A549 (cell line): ENCODE measurements at regions not wholly inside any gene's neighbourhood (a gene's known extent, or its start where the extent isn't known, plus 50 kb on each side); places are given as distances from the start of the nearest gene placed in this dataset.

ENCODE experiments used
- ATAC-seq, 2 experiments: fragments of 200-7000 bp in 1 of 2; fragments of >200 bp in 1 of 2; cut with Nextera tagmentation in 1 of 2; cut with Tn5 transposase in 1 of 2; 3 replicates each; pipeline versions ENCODE4 v1.8.0 to v1.9.1; 2018 to 2020; ENCODE audit warnings: mild to moderate bottlenecking in 1 of 2, moderate library complexity in 1 of 2
- CTCF ChIA-PET: fragments of 300-600 bp; sonication (Branson Sonifier 250); formaldehyde crosslinking; extraction: SDS; loops from one replicate; lab custom pipeline; 2021; ENCODE audit warnings: antibody characterized with exemption, inconsistent platforms; lab: Yijun Ruan, JAX
- POLR2A ChIA-PET: fragments of 350-600 bp; formaldehyde crosslinking; extraction: SDS; loops from one replicate; lab custom pipeline; 2021; ENCODE audit warnings: antibody characterized with exemption, inconsistent platforms; lab: Yijun Ruan, JAX
- DNase-seq, 2 experiments: peaks; one replicate each; pipeline versions ENCODE4 v3.0.0 to v3.0.0-alpha.2; 2011 to 2016; ENCODE audit warnings: low read depth in 1 of 2, low spot score in 1 of 2
- FAIRE-seq: peaks from 2 replicates; lab custom pipeline; 2011; peaks lifted over from hg19 to GRCh38; lab: Jason Lieb, UNC
- H3K27ac ChIP-seq, 2 experiments: fragments of >200 bp; sonication (Bioruptor Twin); formaldehyde crosslinking; 3 replicates each; pipeline ENCODE4 v1.5.1; 2016 to 2017
- H3K4me1 ChIP-seq: fragments of >200 bp; sonication (Bioruptor Twin); formaldehyde crosslinking; 3 replicates; pipeline ENCODE4 v1.6.1; 2016
- H3K4me2 ChIP-seq: fragments of >200 bp; sonication (Bioruptor Twin); formaldehyde crosslinking; 3 replicates; pipeline ENCODE4 v1.6.1; 2016
- H3K4me3 ChIP-seq: fragments of >200 bp; sonication (Bioruptor Twin); formaldehyde crosslinking; 3 replicates; pipeline ENCODE4 v1.5.1; 2016
- H3K9me3 ChIP-seq: fragments of >200 bp; sonication (Bioruptor Twin); formaldehyde crosslinking; 3 replicates; pipeline ENCODE4 v1.6.1; 2016
- BHLHE40 ChIP-seq: IDR thresholded peaks from 2 replicates; pipeline ENCODE4 v1.6.1; 2012; ENCODE audit warnings: low read depth, low read length, inconsistent platforms
- CHD4 ChIP-seq: fragments of 200-600 bp; sonication (generic); IDR thresholded peaks from 2 replicates; pipeline ENCODE4 v1.6.1; 2016; ENCODE audit warnings: antibody characterized with exemption, mild to moderate bottlenecking, borderline replicate concordance
- CTCF ChIP-seq: fragments of >200 bp; sonication (Bioruptor Twin); formaldehyde crosslinking; IDR thresholded peaks from 3 replicates; pipeline ENCODE4 v1.5.1; 2016
- FOXS1 ChIP-seq: fragments of 250-450 bp; sonication (Bioruptor Pico); IDR thresholded peaks from 2 replicates; pipeline ENCODE4 v1.5.0; 2020; ENCODE audit warnings: mild to moderate bottlenecking, moderate library complexity
- GATA3 ChIP-seq: IDR thresholded peaks from 2 replicates; pipeline ENCODE4 v1.6.1; 2012; ENCODE audit warnings: borderline replicate concordance
- HMGXB4 ChIP-seq: fragments of 250-450 bp; sonication (Bioruptor Pico); IDR thresholded peaks from 2 replicates; pipeline ENCODE4 v1.5.0; 2021; ENCODE audit warnings: mild to moderate bottlenecking, moderate library complexity, borderline replicate concordance
- HOXA7 ChIP-seq: fragments of 250-450 bp; sonication (Bioruptor Pico); IDR thresholded peaks from 2 replicates; pipeline ENCODE4 v1.5.0; 2020; ENCODE audit warnings: mild to moderate bottlenecking, moderate library complexity
- HOXB5 ChIP-seq: fragments of 250-450 bp; sonication (Bioruptor Pico); IDR thresholded peaks from 2 replicates; pipeline ENCODE4 v1.5.0; 2020; ENCODE audit warnings: mild to moderate bottlenecking, moderate library complexity
- JUN ChIP-seq, 2 experiments: fragments of >200 bp; sonication (Bioruptor Twin); formaldehyde crosslinking; IDR thresholded peaks; 2 replicates in 1 of 2; 3 replicates in 1 of 2; pipeline ENCODE4 v1.6.1; 2016 to 2017
- KDM5A ChIP-seq: fragments of 200-600 bp; sonication (generic); IDR thresholded peaks from 2 replicates; pipeline ENCODE4 v1.6.1; 2016; ENCODE audit warnings: antibody characterized with exemption, mild to moderate bottlenecking
- MAFK ChIP-seq: fragments of 450-650 bp; IDR thresholded peaks from 2 replicates; pipeline ENCODE4 v1.6.1; 2014; ENCODE audit not compliant: partially characterized antibody
- MAZ ChIP-seq: fragments of 150-350 bp; IDR thresholded peaks from 2 replicates; pipeline ENCODE4 v1.6.1; 2014; ENCODE audit warnings: antibody characterized with exemption, low read depth, low read length, borderline replicate concordance
- MYC ChIP-seq: IDR thresholded peaks from 2 replicates; pipeline ENCODE4 v1.6.1; 2012; ENCODE audit warnings: mild to moderate bottlenecking, inconsistent platforms, low read length, improper control_type of control experiment, borderline replicate concordance
- NR3C1 ChIP-seq: fragments of >200 bp; sonication (Bioruptor Twin); formaldehyde crosslinking; IDR thresholded peaks from 3 replicates; pipeline ENCODE4 v1.6.1; 2017
- POLR2AphosphoS2 ChIP-seq: conservative IDR thresholded peaks from 2 replicates; pipeline ENCODE4 v1.6.1; 2012; ENCODE audit warnings: low read length, improper control_type of control experiment, inconsistent platforms
- RAD21 ChIP-seq, 2 experiments: fragments of >200 bp in 1 of 2; sonication (Bioruptor Twin) in 1 of 2; formaldehyde crosslinking in 1 of 2; IDR thresholded peaks in 1 of 2; conservative IDR thresholded peaks in 1 of 2; 2 replicates in 1 of 2; 3 replicates in 1 of 2; pipeline ENCODE4 v1.6.1; 2012 to 2018; ENCODE audit warnings: inconsistent platforms in 1 of 2
- REST ChIP-seq: fragments of 200-600 bp; sonication (generic); IDR thresholded peaks from 2 replicates; pipeline ENCODE4 v1.6.1; 2016; ENCODE audit warnings: antibody characterized with exemption, mild to moderate bottlenecking, moderate library complexity
- RFX5 ChIP-seq: fragments of 450-650 bp; IDR thresholded peaks from 2 replicates; pipeline ENCODE4 v1.7.1; 2014; ENCODE audit warnings: antibody characterized with exemption, mild to moderate bottlenecking, moderate library complexity
- TFCP2L1 ChIP-seq: fragments of 250-450 bp; sonication (Bioruptor Pico); IDR thresholded peaks from 2 replicates; pipeline ENCODE4 v1.5.0; 2021; ENCODE audit warnings: mild to moderate bottlenecking
- TP53 ChIP-seq: fragments of 250-450 bp; sonication (Bioruptor Pico); IDR thresholded peaks from 2 replicates; pipeline ENCODE4 v1.5.0; 2021; ENCODE audit warnings: mild to moderate bottlenecking, moderate library complexity
- ZSCAN20 ChIP-seq: fragments of 250-450 bp; sonication (Bioruptor Pico); IDR thresholded peaks from 2 replicates; pipeline ENCODE4 v1.8.0; 2022; ENCODE audit warnings: mild to moderate bottlenecking, moderate library complexity
- WGBS: methylation state at CpG from one replicate; pipeline ENCODE4 v1.1.6; 2017; ENCODE audit errors: missing lambda C conversion rate; 5-methylcytosine and 5-hydroxymethylcytosine counted together

GRCh38 chr1:104468282-104468681 lies 718.6 kb downstream of the AMY1C start:
- ChIA-PET CTCF (no interaction called here), POLR2A (no interaction called here)
- TF ChIP-seq BHLHE40 (no peak), GATA3 (no peak), TFCP2L1 (CRISPR knock-in tag) (no peak), FOXS1 (CRISPR knock-in tag) (no peak), HMGXB4 (CRISPR knock-in tag) (no peak), RAD21 (conservative IDR thresholded peaks at IDR 0.05 in 1 of 2, IDR thresholded peaks at IDR 0.05 in 1 of 2) (no peak), JUN (IDR thresholded peaks at IDR 0.05) (no peak), CTCF (no peak), HOXA7 (CRISPR knock-in tag) (no peak), KDM5A (no peak), NR3C1 (no peak), ZSCAN20 (CRISPR knock-in tag) (no peak), CHD4 (no peak), REST (no peak)
- Histone ChIP-seq H3K4me1 (no peaks in the 10 kb centered on the region), H3K27ac (no peak overlapping the region), H3K4me3 (no peak overlapping the region), H3K4me2 (no peak overlapping the region), H3K9me3 (no peaks in the 10 kb centered on the region)
- ATAC-seq (no peak), FAIRE-seq (no peak), DNase-seq (no peak)
- 20% methylated on average over 4 of the region's 4 CpGs for WGBS

GRCh38 chr1:104476126-104476525 lies 726.4 kb downstream of the AMY1C start:
- Histone ChIP-seq H3K4me3 (no peak overlapping the region), H3K4me1 (no peaks in the 10 kb centered on the region), H3K4me2 (no peak overlapping the region), H3K27ac (no peak overlapping the region), H3K9me3 (no peaks in the 10 kb centered on the region)
- CTCF ChIA-PET = no interaction called here
- no peak for TF ChIP-seq MYC
- TF ChIP-seq REST = no peak
- no peak for TF ChIP-seq HMGXB4 (CRISPR knock-in tag)
- no peak for TF ChIP-seq HOXB5
- TF ChIP-seq RFX5 = no peak
- TF ChIP-seq TP53 (CRISPR knock-in tag) = no peak
- TF ChIP-seq POLR2AphosphoS2 = no peak
- TF ChIP-seq MAFK = no peak
- TF ChIP-seq MAZ = no peak
- TF ChIP-seq ZSCAN20 (CRISPR knock-in tag) = no peak
- POLR2A ChIA-PET = no interaction called here
- no peak for DNase-seq
- WGBS = 2% methylated on average over 2 of the region's 2 CpGs
- FAIRE-seq = no peak
- ATAC-seq = no peak
